Left hindlimb (tissue), 1 donor: ENCODE measurements at regions not wholly inside any gene's neighbourhood (a gene's known extent, or its start where the extent isn't known, plus 50 kb on each side); places are given as distances from the start of the nearest gene placed in this dataset.
"Not testable (repeated sequence)": the region's sequence is repeated elsewhere in the genome, so short reads cannot be mapped to it uniquely, and the experiment has no call there.

Experiments
- DNase-seq: peaks from one replicate; pipeline ENCODE4 v3.0.0-alpha.2; 2018

GRCh38 chr11:96447208-96448110 is 57.6 kb downstream of the JRKL start:
- DNase-seq, result no peak

- DNase-seq, result no peak
Observed at GRCh38 chr11:96448225-96448624, 58.4 kb downstream of the JRKL start.

GRCh38 chr11:96456111-96456510 is 66.3 kb downstream of the JRKL start:
- DNase-seq, result no peak

- no peak for DNase-seq
Observed at GRCh38 chr11:96459751-96460150, 69.9 kb downstream of the JRKL start.

GRCh38 chr11:96461871-96462270 is 72.1 kb downstream of the JRKL start:
- no peak for DNase-seq

DNA sequence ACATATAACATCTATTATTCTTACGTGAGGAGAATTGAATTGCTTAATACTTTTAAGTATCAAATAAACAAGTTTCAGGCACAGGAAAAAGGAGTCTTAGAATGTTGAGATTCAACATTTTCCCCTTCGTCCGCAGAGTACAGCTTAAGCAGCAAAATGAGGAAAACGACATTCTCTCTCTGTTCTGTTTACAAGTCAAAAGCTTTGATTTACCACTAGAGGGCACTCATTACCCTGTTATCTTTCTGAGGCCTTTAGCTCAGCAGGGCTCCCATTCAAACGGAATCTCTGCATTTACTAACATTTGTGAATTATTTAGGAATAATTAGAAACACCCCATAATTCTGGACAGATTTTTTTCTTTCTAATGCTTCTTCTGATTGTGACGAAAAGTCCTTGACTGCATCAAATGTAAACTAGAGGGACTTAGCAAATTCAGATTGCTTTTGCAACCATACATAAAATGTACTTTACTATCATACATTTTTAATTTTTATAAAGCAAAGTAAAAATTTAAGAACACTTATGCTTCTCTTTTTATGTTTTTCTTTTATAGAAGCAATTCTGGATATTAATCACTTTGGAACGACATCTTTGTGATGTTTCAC is 75.0 kb downstream of the JRKL start:
- DNase-seq, result no peak

GRCh38 chr11:96465512-96465911 is 75.7 kb downstream of the JRKL start:
- DNase-seq, result no peak

DNA sequence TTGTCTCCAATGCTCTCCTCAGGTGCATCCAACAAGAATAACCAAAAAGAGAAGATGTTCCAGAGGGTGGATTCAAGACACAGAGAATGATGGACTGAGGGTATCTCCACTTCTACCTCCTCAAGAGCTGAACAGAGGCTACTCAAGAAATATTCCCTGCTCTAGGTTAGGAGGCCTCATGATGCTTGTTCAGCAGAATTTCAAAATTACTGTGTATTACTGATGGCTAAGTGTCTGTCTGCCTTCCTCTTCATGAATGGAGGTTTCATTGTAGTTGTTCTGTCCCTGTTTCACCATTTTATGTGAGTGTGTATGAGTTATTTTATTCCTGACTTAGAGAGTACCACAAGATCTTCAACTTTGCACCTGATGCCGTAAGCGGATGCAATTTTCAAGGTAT is 76.8 kb downstream of the JRKL start:
- DNase-seq, result no peak

GRCh38 chr11:96469776-96470175 is 80.0 kb downstream of the JRKL start:
- DNase-seq, result no peak

DNA sequence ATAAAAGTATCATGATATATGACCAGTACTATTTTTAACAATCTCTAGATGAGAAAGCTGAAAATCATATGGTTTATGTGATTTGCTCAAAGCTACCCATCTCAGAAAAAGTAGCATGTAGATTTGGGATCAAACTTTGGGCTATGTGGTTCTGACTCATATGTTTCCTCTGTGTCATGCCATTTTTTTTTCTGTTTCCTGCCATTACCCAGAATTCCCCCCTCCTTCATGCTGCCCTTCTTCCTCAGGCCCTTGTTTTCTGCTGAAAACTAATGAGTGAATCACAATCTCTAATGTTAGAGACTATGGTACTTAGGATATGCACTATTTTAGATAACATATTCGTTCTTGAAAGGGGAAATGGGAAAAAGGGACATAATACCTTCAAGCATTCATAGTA is 80.7 kb downstream of the JRKL start:
- no peak for DNase-seq

DNA sequence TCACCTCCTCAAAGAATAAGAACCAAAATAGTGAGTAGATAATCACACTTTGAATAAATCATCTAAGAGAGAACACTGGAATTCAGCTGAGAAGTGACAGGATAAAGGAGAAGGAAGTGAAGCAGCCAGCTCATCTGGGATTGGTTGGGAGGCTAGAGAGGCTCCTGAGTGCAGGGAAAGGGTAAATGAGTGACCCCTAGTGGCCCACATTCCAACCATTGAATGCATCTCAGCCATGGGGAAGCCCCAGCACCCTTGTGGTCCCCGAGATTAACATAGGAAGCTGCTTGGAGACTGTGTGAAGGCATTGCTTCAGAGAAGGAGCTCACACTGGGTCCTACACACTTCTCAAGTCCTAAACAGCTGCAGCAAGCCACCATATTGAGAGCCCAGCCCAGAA is 82.3 kb downstream of the JRKL start:
- no peak for DNase-seq

DNA sequence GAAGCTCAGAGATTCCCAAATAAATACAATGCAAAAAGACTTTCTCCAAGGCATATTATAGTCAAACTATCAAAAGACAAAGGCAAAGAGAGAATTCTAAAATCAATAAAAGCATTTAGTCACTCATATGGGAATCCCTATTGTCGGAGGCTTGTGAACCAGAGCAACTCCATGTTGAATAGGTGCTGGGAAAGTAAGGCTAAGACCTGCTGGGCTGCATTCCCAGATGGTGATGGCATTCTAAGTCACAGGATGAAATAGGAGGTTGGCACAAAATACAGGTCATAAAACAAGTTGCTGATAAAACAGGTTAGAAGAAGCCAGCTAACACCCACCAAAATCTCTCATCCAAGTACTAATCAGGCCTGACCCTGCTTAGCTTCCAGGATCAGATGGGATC is 84.5 kb downstream of the JRKL start:
- no peak for DNase-seq

GRCh38 chr11:96481204-96481603 is 91.4 kb downstream of the JRKL start:
- DNase-seq, result no peak

- no peak for DNase-seq
Observed at GRCh38 chr11:96481771-96482170, 92.0 kb downstream of the JRKL start.

DNA sequence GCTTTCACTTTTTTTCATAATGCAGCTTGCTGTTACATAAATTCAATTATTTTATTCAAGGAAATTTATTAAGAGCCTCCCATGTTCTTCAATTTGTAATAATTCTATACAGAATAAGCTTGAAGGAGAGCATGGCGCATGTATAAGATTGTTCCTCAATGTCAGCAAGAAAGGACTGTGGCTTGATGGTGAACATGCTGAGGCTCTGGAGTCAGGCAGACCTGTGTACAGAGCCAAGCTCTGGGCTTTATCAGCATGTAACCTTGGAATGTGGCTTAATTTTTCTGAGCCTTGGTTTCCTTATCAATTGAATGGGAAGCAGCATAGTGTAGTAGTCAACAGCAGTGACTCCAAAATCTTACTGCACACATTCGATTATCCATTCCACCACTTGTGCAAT is 92.4 kb downstream of the JRKL start:
- DNase-seq, result no peak

GRCh38 chr11:96483374-96483955 is 93.7 kb downstream of the JRKL start:
- DNase-seq, result no peak

GRCh38 chr11:96484361-96484760 is 94.5 kb downstream of the JRKL start:
- DNase-seq, result no peak

DNA sequence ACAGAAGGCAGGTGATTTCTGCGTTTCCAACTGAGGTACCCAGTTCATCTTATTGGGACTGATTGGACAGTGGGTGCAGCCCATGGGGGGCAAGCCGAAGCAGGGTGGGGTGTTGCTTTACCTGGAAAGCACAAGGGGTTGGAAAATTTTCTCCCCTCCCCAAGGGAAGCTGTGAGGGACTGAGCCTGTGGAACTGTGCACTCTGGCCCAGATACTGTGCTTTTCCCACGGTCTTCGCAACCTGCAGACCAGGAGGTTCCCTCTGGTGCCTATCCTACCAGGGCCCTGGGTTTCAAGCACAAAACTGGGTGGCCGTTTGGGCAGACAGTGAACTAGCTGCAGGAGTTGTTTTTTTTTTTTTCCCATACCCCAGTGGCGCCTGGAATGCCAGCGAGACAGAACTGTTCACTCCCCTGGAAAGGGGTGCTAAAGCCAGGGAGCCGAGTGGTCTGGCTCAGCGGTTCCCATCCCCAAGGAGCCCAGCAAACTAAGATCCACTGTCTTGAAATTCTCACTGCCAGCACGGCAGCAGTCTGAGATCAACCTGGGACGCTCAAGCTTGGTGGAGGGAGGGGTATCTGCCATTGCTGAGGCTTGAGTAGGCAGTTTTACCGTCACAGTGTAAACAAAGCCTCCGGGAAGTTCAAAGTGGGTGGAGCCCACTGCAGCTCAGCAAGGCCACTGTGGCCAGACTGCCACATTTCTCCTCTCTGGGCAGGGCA is 97.2 kb downstream of the JRKL start:
- no peak for DNase-seq

DNA sequence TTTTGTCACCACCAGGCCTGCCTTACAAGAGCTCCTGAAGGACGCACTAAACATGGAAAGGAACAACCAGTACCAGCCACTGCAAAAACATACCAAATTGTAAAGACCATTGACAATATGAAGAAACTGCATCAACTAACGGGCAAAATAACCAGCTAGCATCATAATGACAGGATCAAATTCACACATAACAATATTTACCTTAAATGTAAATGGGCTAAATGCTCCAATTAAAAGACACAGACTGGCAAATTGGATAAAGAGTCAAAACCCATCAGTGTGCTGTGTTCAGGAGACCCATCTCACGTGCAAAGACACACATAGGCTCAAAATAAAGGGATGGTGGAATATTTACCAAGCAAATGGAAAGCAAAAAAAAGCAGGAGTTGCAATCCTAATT is 99.1 kb downstream of the JRKL start:
- DNase-seq, result not testable (repeated sequence)

DNA sequence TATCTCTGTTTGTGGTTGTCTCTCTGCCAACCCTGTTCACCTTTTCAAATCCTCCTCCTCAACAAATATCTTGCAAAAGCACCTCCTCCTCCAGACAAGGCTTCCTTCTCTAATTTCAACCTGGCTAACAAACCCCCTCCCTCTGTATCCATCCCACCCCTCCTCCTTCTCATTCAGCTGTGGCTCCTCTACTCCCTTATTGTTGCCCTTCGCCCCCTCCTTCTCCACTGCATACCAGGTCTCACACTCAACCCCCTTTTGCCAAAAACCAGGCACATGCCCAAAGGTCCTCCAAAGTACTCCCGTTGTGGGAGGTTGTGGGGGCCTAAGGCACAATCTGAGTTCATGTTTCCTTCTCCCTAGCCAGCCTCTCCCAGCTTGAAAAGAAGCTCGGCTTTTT is 110.6 kb downstream of the JRKL start:
- no peak for DNase-seq

GRCh38 chr11:96506041-96506440 is 116.2 kb downstream of the JRKL start:
- DNase-seq, result no peak

GRCh38 chr11:96506953-96507354 is 117.1 kb downstream of the JRKL start:
- DNase-seq, result no peak

DNA sequence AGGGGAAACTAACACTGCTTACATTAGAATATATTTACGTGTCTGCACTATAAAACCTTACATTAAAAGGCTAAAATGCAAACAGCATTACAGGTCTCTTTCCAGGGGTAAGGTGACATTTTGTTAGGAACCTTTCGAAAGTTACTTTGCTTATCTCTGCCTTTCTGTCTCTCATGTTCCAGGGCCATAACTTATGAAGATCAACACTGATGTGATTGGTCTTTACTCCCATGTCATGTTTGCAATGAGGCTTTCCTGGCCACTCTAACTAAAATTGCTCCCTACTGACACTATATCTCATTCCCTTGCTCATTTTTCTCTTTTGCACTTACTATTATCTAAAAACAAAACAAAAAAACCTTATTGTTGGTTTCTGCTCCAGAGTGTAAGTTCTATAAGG is 119.0 kb downstream of the JRKL start:
- no peak for DNase-seq

- no peak for DNase-seq
Observed at GRCh38 chr11:96520939-96521338, 131.1 kb downstream of the JRKL start.
